ENCODE measurements at regions not wholly inside any gene's neighbourhood (a gene's known extent, or its start where the extent isn't known, plus 50 kb on each side); places are given as distances from the start of the nearest gene placed in this dataset.

DNA sequence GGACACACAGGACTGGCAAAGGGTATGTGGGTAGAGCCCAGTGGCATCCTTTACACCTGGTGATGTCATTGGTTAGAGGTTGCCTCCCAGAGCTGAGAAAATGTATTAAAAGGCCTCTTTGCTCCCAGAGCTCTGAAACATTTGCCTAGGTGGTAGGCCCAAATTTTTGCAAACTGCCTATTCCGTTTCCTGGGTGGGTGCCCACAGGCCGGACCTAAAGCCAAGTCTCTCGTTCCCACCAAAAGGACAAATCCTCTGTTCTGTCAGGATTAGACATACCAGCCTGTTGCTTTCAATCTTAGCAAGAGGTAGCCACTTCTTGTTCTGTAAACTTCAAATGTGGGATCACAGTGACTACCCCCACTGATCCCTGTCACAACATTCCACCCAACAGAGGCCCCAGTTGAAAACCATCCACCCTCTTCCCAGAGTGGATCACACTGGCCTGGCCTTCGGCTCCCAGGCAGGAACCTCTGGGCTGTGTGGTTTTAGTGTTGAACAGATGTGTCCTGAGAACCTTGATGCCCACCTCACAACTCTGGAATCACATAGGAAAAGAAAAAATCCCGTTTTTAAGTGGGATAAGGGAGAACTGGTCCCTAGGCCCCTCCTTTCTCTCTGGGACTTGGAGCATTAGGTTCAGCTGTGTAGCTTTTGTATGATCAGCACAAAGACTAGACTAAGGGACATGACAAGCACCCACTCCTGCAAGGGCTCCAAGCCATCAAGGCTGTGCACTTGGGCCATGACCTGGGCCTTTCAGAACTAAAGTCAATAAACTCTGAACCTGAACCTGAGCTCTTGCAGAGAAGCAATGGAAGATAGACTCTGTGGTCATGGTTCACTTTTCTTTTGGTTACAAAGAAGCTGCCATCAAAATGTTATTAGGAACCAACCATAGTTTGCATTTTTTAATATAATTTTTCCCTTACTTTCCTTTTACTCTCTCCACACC, 211.3 kb downstream of the CYP26B1 start:
- DNase-seq, result no peak

DNA sequence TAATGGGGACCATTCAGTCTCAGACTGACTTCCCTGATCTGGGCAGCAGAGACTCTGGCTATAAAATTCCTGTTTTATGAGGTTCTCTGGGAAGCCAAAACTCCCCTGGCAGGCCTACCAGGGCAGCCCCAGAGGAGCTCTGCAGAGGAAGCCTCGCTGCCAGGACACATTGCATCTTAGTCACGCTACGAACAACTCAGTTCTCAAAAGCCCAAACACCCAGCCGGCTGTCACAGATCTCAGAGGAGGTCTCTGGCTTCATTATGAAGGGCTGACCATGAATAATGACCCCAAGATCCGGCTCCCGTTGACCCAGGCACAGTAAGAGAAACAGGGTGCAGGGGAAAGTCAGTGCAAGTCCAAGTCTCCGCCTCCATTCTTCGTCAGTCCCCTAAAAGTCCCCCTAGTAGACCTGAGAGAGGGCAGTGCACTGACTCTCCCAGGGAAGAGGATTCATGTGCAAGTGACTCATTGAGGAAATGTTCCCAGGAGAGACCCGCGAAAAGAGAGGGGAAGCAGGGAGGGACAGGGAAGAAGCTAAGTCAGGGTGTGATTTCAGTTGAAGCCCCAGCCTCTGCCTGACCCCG, 212.3 kb downstream of the CYP26B1 start:
- peak; percentile 82 for DNase-seq

DNA sequence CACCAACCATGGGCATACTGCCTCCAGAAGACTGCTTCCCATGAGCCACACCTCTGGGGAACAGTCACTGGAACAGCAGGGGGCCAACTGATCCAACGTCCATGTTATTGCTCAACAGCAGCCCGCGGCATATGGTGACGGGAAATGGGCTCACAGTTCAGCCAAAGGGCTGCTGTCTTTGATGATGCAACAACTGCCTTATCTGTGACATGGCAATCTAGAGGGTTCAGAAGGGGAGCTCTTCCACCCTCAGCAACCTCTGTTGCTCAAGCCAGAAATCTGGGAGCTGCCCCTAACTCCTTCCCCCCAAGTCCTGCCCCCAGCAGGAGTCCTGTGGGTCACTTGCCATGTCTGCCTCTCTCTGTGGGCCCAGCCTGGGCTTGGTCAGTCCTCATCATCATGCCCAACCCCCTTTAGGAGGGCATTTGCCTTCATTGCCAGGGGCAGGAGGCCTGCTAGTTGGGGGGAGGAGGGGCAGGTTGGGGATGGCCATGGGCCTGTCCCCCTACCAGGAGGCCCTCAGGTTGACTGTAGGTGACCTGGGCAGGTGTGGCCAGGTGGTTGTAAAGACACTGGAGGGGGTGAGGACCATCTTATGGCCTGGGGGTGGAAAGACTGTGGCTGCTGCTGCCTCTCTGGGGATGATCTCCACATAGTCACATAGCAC, 212.9 kb downstream of the CYP26B1 start:
- DNase-seq, result peak; percentile 73

DNA sequence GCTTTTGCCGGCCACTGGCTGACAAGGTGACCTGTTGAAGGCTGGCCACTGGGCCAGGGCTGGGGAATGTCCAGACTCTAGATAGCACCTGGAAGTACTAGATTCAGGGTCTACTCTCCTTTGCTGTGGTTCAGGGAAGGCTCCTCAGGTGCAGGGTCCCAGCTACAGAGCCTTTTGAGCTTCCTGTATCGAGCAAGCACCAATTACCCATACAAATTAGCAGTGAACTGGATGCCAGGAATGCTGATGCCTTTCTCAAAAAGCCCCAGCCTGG, 213.4 kb downstream of the CYP26B1 start:
- DNase-seq, result no peak

DNA sequence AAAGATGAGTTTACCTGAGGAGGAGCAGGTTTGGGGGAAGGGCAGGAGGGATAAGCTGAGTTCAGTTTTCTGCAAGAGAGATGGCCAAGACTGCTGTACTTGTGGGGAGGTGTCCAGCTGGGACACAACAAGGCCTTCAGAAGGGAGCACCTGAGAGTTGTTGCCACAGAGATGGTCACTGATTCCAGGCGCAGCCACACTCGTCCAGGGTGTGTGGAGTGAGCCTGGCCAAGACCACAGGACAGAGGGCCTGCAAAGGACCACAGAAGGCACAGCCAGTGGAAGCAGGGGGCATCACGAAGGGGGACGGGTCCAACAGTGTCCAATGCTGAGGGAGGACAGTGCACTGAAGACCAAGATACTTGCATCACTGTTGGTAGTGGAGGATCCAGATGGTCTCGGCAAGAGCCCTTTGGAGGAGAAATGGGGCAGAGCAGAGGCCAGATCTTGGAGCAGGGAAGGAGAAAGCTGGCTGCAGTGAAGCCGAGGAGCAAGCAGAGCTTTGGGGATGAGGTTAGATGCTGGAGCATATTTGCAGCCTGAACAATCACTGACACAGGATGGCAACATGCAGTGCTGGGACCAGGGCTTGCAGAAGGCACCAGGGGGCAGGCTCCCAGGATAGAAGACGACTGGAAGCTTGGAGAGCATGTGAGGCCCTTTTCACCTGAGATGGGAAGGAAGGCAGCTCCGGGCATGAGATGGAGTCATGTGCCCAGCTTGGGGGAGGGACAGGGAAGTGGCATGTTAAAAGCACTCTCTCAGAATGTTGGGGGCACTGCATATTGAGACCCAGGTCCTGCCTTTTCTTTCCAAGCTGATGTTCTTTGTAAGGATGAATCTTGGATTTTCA, 214.0 kb downstream of the CYP26B1 start:
- peak; percentile 75 for DNase-seq

DNA sequence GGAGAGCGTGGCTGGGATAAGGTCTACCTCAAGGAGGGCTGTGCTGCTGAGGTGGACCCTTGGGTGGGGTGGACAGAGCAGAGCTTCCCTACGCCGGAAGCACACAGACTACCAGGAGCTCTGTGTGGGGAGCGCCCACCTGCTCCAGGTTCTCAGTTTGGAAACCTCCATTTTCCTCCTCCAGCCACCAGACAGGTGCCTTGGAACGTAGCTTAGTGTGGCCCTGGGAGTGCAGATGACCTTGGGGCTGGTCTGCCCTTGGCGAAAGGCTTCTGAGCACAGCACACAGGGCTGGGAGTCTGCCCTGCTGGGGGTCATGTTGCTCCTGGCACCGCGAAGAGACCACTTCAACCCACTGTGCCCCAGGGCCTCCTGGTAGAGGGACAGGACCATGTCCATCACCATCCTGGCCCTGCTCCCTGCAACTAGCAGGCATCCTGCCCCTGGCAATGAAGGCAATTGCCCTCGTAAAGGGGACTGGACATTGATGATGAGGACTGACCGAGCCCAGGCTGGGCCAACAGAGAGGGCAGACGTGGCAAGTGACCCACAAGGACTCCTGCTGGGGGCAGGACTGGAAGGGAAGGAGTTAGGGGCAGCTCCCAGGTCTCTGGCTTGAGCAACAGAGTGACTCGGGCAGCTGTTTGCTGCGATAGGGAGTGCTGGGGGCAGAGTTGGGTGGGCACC, 214.7 kb downstream of the CYP26B1 start:
- no peak for DNase-seq

DNA sequence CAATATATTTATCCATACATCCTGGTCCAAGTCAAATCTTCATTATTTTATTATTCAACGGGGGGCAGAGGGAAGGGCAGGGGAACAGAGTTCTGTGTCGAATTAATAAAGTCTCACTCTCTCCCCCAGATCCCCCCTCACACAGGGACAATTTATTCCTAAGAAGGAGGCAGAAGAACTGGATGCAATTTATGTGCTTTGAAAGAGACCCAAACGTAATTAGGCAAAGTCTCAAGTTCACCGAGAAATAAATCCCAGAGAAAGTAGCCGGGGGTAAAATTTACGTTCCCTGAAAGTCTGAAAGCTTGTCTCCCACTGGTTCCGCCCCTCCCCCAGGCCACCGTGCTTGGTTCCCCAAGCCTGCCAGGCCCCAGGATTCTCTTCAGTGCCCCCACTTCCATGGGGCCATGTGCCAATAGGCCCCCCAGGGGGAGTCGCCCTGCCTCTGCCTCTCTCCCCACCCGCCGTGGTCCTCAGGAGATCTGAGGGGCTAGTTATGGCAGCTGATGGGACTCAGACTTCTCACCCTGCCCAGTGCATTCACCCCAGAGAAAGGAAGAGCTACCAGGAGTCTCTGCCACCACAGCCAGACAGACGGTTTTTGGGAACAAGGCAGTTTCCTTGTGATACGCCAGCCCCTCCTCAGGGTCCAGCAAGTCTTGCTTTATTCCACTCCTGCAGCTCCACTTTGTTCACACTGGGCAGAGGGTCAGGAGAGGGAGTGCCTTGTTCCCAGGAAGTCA, 215.5 kb downstream of the CYP26B1 start:
- no peak for DNase-seq

DNA sequence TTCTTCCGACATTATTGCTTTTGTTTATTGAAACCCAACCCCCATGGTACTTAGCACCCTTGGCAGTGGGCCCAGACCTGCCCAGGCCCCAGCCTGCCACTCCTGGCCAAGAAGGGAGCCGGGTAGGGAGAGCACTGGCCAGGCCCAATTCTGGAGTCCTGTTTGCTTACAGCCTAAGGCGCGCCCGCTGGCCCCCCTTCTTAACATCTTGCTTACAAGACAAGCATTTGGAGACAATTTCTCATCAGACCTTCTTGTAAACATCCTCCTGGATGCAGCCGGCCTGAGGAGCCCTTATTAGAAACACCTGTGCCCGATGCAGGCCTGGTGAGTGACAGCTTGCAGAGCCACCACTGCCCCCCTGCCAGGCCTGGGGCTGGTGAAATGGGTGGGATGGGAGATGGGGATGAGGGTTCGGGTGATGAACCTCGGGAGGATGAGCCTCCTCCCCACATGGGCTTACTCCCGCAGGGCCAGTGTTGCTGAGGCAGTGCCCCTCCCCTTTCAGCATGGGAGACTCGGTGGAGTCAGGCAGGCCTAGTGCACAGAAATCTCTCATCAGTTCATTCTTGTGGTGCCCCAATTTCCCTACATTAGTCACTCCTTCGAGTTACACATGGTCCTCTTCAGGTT, 217.5 kb downstream of the CYP26B1 start:
- DNase-seq, result peak; percentile 51

DNA sequence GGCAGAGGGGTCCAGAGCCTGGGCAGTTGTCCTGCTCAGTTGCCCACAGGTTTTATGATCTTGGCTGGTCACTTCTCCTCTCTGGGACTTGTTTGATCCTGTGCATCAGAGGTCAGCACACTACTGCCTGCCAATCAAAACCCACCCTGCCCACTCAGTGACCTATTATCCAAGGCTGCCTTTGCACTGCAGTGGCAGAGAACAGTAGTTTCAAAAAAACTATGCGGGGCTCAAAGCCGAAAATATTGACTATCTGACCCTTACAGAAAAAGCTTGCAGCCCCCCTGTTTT, 218.2 kb downstream of the CYP26B1 start:
- no peak for DNase-seq

DNA sequence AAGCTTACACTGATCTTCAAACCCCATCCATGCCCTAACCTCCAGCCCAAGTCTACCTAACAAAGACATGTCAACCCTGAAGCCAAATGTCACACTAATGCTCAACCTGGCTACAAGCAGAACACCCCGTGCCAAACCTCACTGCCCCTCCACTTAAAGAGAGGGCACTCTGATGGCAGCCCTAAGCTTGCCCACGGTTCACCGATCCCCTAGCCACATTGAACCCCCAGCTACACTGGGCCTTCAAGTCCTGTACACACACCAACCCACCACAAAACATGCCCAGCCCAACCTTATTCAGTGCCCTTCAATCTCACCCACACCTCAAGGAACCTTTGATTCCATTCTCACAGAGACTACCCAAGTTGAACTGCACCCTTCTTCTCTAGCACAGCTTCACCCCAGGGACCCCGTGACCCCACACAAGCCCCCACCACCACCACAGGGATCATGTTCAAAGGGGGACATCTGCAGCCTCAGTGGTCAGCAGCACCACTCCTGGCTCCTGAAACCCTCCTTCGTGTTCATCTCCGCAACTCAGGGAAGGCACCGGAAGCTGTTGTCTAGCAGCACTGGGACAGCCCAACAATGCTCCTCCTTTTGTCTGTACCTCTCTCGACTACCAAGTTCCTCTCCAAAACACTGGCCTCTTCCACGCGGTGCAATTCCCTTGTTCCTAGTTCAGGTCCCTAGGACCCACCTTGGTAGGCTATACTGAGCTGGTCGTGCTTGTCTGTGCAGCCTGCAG, 218.8 kb downstream of the CYP26B1 start:
- DNase-seq, result no peak

DNA sequence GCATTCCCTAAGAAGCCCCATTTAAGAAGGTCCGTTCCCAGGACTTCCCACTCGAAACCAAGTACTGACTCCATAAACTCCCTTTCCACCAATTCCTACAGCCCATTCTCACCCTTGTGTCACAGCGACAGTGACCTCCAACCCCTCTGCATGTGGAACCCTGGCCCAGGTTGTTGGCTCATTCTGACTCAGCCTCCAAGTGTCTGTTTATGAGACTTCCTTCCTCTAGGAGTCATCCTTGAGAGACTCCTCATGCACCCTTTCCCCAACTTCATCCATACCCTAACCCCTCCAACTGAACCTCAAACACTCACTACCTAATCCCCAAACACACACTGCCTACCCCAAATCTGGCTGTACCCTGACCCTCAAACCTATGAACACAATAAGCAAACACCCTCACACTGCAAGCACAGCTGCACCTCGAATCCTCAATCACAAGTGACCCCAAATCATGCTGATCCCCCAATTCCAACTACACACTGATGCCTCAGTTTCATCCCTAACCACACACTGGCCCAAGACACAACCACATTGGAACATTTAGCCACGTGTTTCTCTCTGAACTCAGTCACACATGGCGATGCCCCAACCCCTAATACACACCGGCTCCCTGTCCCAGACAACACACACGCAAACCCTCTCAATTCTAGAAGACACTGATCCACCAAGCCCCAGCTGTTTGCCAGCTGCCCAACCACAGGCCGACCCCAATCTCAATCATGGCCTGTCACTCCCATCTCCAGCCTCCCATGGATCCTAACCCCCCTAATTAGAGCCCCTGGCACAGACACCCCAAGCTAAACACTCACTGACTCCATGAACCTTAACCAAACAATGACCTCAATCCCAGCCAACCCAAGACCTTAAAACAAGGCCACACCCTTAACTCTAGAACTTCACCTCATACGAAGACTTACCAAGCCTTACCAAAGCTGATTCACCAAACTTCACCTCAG, 219.6 kb downstream of the CYP26B1 start:
- no peak for DNase-seq

DNA sequence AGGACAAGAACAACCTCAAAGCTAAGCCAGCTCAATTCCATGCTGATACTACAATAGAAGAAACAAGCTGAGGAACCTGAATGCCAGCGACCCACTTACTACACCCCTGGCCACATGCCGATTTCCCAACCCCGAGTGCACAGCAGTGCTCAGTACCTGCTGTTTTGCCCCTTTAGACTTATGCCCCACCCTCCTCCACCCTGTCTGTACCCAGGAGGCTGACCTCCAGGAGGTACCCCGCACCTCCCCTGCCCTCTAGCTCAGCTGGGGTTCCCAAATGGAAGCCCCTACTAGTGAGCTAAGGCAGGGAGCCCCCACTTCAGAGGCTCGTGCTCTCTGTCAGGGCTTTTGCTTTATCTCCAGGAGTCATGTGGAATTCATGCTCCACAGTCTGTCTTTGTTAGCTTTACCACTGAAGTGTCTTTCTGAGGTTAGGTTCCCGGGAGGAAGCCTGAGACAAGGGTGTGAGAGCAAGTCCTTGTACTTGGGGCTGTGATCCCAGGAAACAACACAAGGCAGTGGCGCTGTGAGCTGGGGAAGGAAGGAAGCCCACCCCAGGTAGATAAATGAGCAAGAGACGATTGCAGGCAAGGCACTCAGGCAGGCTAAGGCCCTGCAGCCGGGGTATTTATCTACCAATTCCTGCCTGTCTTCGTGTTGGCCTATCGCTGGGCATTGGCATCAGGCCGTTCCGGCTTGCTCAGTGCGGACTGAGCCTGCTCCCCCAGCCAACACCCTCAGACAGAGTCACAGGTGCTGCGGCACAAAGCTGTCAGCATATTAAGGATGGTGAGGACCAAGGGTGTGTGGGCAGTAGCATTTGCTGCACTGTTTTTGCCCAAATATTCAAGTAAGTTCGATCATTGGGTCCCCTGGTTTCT, 220.5 kb downstream of the CYP26B1 start:
- no peak for DNase-seq

DNA sequence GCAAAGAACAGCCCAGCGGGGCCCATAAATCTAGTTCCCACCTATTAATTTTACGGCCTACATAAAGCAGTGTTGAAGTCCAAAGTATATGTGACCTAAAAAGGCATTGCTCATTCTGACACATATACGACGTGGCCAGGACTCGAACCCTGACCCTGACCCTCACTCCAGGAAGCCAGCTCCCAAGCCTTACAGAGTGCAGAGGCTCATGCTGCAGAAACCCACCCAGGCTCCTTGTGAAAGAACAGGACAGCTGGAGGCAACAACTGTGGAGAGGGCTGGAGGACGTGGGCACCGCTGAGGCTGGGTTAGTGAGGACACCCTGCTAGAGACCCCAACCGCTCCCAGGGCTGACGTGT, 221.6 kb downstream of the CYP26B1 start:
- DNase-seq, result no peak

DNA sequence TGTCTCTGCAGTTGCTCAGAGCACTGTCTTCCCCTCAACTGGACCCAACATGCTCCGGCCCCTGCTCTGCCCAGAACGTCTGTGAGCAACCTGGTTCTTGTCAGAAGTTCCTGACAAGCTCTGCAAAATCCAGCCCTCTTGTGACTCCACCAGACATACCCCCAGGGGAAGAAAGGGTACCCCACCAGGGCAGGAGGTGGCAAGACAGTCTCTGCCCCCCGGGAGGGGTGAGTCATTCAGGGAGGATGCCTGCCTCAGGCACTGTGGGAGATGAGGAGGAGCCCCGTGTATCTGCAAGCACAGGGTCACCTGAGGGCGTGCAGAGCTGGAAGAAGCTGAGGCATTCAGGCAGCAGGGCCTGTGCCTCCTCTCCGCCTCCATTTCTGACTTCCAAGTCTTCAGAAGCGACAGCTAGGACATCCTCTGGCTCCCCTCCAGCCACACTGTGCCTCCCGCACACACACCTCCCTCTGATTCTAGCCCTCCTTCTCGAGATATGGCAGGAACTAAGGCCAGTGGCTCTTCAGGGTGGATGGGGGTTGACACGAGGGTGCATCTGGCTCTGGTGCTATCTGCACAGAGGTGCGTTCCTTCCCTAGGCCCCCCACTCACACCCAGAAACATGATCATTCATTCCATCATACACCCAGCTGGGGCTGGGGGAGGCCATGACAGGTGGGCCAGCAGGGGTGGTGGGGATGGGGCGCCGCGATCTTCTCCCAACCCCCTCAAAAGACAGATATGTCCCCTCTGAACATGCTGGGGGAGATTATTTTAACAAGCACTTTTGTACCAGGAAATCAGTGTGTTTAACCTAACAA, 222.2 kb downstream of the CYP26B1 start:
- peak; percentile 70 for DNase-seq

DNA sequence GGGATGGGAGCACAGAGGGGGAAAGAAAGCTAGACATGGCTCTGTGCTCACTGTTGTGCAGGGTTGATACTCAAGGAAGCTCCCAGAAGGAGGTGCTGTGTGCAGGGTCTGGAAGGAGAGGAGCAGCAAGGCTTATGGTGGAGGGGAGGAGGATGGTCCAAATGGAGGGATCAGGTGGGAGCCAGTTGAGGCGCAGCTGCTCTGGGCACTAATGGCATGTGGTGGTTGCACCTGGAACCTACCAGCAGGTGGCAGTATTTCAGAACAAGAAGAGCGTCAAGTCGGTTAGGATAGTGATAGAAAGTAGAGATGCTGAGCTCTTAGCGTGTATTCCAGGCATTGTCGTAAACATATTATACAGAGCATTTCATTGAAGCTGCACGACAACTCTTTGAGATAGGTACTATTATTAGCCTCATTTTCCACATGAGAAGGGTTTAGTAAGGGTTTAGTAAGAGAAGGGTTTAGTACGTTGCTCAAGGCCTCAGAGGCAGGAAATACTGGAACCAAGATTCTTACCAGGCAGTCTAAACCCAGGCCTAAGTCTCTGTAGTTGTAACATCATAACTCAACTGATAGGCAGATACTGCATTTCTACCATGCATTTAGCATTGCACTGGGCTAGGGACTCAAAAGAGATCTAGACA, 223.7 kb downstream of the CYP26B1 start:
- peak; percentile 63 for DNase-seq

DNA sequence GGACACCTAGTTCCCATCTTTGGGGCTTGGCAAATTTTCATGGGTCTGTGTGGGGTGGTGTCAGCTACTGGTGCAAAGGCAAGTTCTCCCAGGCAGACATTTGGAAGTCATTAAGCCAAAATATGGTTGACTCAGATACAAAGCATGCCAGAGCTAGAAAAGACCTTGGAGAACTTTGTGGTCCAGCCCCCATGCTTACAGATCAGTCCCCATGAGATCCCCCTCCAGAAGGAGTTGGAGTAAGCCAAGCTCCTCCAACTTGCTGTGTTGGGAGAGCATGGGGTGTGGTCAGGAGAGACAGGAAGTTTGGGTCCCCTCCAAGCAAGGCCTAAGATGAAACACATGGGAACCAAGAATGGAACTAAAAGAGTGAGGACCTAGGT, 224.5 kb downstream of the CYP26B1 start:
- DNase-seq, result peak; percentile 98

Measured in fibroblast of skin of scalp (primary cell).